ENCODE measurements at regions not wholly inside any gene's neighbourhood (a gene's known extent, or its start where the extent isn't known, plus 50 kb on each side); places are given as distances from the start of the nearest gene placed in this dataset.

DNA sequence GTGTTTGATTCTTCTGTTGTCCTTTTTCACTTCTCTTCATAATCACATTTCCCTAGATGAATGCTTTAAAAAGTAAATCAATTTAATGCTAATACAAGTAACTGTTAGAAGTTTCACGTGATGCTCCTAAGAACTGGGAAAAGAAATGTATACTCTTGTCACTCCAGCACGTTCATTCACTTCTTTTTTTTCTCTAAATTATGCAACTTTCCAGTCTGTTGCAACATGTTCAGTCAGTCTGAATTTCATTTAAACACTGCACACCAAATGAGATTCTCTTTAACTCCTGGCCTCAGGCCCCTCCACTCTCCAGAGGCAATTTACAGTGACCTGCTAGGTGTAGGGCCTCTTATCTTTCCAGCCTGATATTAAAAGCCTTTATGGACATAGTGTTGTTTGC, 321.9 kb downstream of the HS3ST1 start:
- Histone ChIP-seq H3K9me3 (no peaks in the 10 kb centered on the region), H3K27me3 (no peaks in the 10 kb centered on the region), H3K4me3 (no peak overlapping the region), H3K4me1 (no peaks in the 10 kb centered on the region), H3K27ac (no peak overlapping the region), H3K36me3 (no peaks in the 10 kb centered on the region)
- no peak for ATAC-seq
- in situ Hi-C loops (cut with MboI; ENCODE audit: low sequenced_read_pairs in 4 of 4) (no loop called here), intact Hi-C loops (cut with DNase I; ENCODE audit: low total_unique reads) (no loop called here)
- TF ChIP-seq POLR2A (IDR thresholded peaks at IDR 0.05), result no peak
- TF ChIP-seq, protein P1, sequence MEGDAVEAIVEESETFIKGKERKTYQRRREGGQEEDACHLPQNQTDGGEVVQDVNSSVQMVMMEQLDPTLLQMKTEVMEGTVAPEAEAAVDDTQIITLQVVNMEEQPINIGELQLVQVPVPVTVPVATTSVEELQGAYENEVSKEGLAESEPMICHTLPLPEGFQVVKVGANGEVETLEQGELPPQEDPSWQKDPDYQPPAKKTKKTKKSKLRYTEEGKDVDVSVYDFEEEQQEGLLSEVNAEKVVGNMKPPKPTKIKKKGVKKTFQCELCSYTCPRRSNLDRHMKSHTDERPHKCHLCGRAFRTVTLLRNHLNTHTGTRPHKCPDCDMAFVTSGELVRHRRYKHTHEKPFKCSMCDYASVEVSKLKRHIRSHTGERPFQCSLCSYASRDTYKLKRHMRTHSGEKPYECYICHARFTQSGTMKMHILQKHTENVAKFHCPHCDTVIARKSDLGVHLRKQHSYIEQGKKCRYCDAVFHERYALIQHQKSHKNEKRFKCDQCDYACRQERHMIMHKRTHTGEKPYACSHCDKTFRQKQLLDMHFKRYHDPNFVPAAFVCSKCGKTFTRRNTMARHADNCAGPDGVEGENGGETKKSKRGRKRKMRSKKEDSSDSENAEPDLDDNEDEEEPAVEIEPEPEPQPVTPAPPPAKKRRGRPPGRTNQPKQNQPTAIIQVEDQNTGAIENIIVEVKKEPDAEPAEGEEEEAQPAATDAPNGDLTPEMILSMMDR (IDR thresholded peaks at IDR 0.05 in 4 of 5, conservative IDR thresholded peaks at IDR 0.05 in 1 of 5), result no peak
- DNase-seq, result no peak

DNA sequence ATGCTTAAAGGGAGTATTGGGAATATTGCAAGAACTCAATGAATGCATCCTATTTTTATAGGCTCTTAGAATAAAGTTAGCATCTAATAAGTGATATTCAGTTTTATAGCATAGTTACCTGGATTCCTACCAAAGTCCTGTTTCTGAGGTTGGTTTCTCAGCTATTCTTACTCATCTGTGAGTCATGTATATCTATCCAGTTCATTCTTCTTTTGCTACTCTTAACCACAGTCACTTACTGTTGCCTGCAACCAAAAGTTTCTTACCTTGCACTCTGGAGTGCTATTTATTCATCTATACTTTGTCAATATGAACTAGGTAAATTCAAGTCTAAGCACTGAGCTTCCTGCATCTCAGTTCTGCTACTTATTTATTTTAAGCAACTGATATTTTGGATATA, 322.5 kb downstream of the HS3ST1 start:
- no peak for TF ChIP-seq POLR2A (IDR thresholded peaks at IDR 0.05)
- TF ChIP-seq, protein P1 (IDR thresholded peaks at IDR 0.05 in 4 of 5, conservative IDR thresholded peaks at IDR 0.05 in 1 of 5), result no peak
- H3K4me3 ChIP-seq, result no peak overlapping the region
- ATAC-seq, result no peak
- no peaks in the 10 kb centered on the region for H3K4me1 ChIP-seq
- DNase-seq, result no peak
- no peaks in the 10 kb centered on the region for H3K9me3 ChIP-seq
- intact Hi-C loops (cut with DNase I; ENCODE audit: low total_unique reads) (no loop called here), in situ Hi-C loops (cut with MboI; ENCODE audit: low sequenced_read_pairs in 4 of 4) (no loop called here)
- H3K36me3 ChIP-seq, result no peaks in the 10 kb centered on the region
- no peaks in the 10 kb centered on the region for H3K27me3 ChIP-seq
- no peak overlapping the region for H3K27ac ChIP-seq

DNA sequence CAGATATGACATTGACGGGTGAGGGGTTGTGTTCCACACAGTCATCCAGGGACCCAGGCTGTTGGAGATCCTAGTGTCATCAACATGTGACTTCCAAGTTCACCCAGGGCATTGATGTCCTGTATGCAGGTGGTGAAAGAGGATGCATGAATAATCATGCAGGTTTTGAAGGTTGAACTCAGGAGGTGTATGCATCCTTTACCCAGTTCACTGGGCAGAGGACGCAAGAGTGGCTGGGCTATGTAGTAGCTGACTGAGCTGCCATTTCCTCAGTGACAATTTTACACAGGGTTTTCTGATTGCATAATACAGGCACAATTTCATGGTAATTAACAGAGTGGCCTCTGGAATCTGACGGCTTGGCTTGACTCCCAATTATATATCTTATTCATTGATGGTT, 323.0 kb downstream of the HS3ST1 start:
- in situ Hi-C loops (cut with MboI; ENCODE audit: low sequenced_read_pairs in 4 of 4) (no loop called here), intact Hi-C loops (cut with DNase I; ENCODE audit: low total_unique reads) (no loop called here)
- Histone ChIP-seq H3K4me3 (no peak overlapping the region), H3K36me3 (no peaks in the 10 kb centered on the region), H3K4me1 (no peaks in the 10 kb centered on the region), H3K9me3 (no peaks in the 10 kb centered on the region), H3K27ac (no peak overlapping the region), H3K27me3 (no peaks in the 10 kb centered on the region)
- ATAC-seq (no peak), DNase-seq (no peak)
- TF ChIP-seq, protein P1 (IDR thresholded peaks at IDR 0.05 in 4 of 5, conservative IDR thresholded peaks at IDR 0.05 in 1 of 5), result no peak
- no peak for TF ChIP-seq POLR2A (IDR thresholded peaks at IDR 0.05)

DNA sequence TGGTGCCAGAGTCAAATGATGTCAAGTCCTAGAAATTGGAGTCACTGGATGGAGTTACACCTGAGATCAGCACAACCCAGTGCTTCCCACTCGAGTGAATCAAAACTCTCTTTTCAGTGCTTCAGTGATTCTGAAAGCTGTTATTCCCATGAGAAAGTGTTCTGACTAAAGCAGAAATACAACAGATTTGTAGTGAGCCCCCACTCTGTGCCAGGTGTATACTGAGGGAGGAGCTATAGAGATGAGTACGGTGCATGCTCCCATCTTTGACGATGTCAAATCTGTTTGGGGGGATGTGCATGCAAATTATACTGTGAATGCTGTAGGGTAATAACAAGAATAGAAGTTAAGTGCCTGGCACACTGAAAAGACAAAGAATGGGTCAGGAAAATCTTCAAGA, 330.2 kb downstream of the HS3ST1 start:
- ATAC-seq (no peak), DNase-seq (no peak)
- in situ Hi-C loops (cut with MboI; ENCODE audit: low sequenced_read_pairs in 4 of 4), result no loop called here
- no peaks in the 10 kb centered on the region for H3K36me3 ChIP-seq
- H3K4me1 ChIP-seq, result no peaks in the 10 kb centered on the region
- H3K4me3 ChIP-seq, result no peak overlapping the region
- intact Hi-C loops (cut with DNase I; ENCODE audit: low total_unique reads), result no loop called here
- TF ChIP-seq, protein P1 (IDR thresholded peaks at IDR 0.05 in 4 of 5, conservative IDR thresholded peaks at IDR 0.05 in 1 of 5), result no peak
- TF ChIP-seq POLR2A (IDR thresholded peaks at IDR 0.05), result no peak
- H3K27me3 ChIP-seq, result no peaks in the 10 kb centered on the region
- H3K27ac ChIP-seq, result no peak overlapping the region
- no peaks in the 10 kb centered on the region for H3K9me3 ChIP-seq

DNA sequence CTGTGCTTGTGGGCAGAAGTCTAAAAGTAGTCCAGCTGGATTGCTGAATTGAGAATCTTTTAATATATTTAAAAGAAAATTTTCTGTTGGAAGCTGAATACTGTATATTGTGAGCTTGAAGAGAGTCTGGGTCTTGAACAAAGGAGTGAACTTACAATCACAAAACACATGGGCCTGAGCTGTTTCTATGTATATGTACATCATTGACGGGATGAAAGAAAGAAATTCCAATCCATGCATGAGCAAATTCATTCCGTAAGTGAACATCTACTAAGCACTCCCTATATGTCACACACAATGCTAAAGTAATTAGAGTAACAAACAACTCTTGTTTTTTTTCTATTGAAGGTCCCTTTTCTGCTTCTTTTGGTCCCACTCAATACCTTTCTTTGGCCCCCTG, 331.0 kb downstream of the HS3ST1 start:
- no peak overlapping the region for H3K4me3 ChIP-seq

More for the DNA sequence above, 331.0 kb downstream of the HS3ST1 start:
- H3K36me3 ChIP-seq, result no peaks in the 10 kb centered on the region
- no peaks in the 10 kb centered on the region for H3K4me1 ChIP-seq
- H3K27ac ChIP-seq, result no peak overlapping the region
- no peak for ATAC-seq
- intact Hi-C loops (cut with DNase I; ENCODE audit: low total_unique reads), result no loop called here
- no peak for DNase-seq
- TF ChIP-seq, protein P1 (IDR thresholded peaks at IDR 0.05 in 4 of 5, conservative IDR thresholded peaks at IDR 0.05 in 1 of 5), result no peak
- no peak for TF ChIP-seq POLR2A (IDR thresholded peaks at IDR 0.05)
- no peaks in the 10 kb centered on the region for H3K27me3 ChIP-seq
- H3K9me3 ChIP-seq, result no peaks in the 10 kb centered on the region
- in situ Hi-C loops (cut with MboI; ENCODE audit: low sequenced_read_pairs in 4 of 4), result no loop called here

Data from gastrocnemius medialis (tissue), 4 donors.